Upper lobe of left lung (tissue), 4 donors: ENCODE measurements at regions not wholly inside any gene's neighbourhood (a gene's known extent, or its start where the extent isn't known, plus 50 kb on each side); places are given as distances from the start of the nearest gene placed in this dataset.

Source experiments
- EP300 ChIP-seq, 4 donors: sonication (generic); formaldehyde crosslinking; IDR thresholded peaks; one replicate each; pipeline ENCODE4 v1.5.1; 2017; ENCODE audit warnings: antibody characterized with exemption in 4 of 4, control low read depth in 2 of 4
- TF ChIP-seq, protein P1 (sequence below), 6 experiments: fragments of 450-650 bp in 4 of 6; fragments of 200-600 bp in 2 of 6; sonication (generic) in 2 of 6; IDR thresholded peaks; one replicate each; pipeline ENCODE4 v1.5.1; 2016 to 2019; ENCODE audit warnings: antibody characterized with exemption in 6 of 6

DNA sequence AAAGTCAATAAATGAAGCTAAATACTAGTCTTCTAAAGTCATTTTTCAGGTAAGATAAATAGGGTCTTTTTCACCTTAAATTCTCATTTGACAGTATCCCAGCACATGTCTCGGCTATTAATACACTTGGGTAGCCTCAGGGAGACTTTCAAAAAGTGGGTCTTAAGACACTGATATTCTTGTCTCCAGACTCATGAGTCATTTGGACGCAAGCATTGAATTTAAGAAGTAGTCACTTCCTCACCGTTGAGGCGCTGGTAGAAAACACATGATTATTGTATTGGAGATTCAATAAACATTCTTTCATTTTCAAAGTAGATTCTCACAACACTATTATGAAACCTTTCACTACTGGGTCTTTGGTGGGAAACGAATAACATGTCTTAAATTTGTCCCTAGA is 108.9 kb upstream of the SP8 start:
- no peak for TF ChIP-seq EP300 (IDR thresholded peaks at IDR 0.05)
- TF ChIP-seq, protein P1, sequence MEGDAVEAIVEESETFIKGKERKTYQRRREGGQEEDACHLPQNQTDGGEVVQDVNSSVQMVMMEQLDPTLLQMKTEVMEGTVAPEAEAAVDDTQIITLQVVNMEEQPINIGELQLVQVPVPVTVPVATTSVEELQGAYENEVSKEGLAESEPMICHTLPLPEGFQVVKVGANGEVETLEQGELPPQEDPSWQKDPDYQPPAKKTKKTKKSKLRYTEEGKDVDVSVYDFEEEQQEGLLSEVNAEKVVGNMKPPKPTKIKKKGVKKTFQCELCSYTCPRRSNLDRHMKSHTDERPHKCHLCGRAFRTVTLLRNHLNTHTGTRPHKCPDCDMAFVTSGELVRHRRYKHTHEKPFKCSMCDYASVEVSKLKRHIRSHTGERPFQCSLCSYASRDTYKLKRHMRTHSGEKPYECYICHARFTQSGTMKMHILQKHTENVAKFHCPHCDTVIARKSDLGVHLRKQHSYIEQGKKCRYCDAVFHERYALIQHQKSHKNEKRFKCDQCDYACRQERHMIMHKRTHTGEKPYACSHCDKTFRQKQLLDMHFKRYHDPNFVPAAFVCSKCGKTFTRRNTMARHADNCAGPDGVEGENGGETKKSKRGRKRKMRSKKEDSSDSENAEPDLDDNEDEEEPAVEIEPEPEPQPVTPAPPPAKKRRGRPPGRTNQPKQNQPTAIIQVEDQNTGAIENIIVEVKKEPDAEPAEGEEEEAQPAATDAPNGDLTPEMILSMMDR (IDR thresholded peaks at IDR 0.05) = no peak
